ENCODE measurements at regions not wholly inside any gene's neighbourhood (a gene's known extent, or its start where the extent isn't known, plus 50 kb on each side); places are given as distances from the start of the nearest gene placed in this dataset.

DNA sequence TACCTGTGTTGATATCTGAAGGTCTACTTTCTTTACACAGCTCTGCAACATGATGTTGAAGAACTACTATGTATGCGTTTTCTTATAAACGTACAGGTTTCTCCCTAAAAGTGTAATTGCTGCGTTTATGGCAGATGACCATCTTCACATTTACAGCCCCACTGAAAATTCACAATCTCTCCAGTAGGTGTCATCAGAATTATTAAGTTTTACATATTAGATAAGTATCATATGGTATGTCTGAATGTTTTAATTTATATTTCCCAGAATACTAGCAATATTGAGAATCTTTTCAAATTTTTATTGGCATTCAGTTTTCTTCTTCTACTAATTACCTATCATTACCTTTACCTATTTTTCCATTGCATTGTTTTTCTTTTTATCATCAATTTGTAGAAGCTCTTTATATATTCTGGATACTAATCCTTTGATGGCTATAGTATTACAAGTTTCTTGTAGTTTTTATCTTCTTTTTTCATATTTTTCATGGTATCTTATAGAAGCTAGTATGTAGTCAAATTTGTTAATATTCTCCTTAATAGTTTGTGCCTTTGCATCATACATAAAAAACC, 123.5 kb downstream of the CAPZA3 start:
- DNase-seq (ENCODE audit: low read depth) = peak; percentile 61
- TF ChIP-seq, protein P1, sequence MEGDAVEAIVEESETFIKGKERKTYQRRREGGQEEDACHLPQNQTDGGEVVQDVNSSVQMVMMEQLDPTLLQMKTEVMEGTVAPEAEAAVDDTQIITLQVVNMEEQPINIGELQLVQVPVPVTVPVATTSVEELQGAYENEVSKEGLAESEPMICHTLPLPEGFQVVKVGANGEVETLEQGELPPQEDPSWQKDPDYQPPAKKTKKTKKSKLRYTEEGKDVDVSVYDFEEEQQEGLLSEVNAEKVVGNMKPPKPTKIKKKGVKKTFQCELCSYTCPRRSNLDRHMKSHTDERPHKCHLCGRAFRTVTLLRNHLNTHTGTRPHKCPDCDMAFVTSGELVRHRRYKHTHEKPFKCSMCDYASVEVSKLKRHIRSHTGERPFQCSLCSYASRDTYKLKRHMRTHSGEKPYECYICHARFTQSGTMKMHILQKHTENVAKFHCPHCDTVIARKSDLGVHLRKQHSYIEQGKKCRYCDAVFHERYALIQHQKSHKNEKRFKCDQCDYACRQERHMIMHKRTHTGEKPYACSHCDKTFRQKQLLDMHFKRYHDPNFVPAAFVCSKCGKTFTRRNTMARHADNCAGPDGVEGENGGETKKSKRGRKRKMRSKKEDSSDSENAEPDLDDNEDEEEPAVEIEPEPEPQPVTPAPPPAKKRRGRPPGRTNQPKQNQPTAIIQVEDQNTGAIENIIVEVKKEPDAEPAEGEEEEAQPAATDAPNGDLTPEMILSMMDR (IDR thresholded peaks at IDR 0.05; ENCODE audit: insufficient read depth, low read depth, low read length, missing control alignments) = peak; percentile 63
- H3K4me3 ChIP-seq (ENCODE audit: low read length) = no peak overlapping the region

DNA sequence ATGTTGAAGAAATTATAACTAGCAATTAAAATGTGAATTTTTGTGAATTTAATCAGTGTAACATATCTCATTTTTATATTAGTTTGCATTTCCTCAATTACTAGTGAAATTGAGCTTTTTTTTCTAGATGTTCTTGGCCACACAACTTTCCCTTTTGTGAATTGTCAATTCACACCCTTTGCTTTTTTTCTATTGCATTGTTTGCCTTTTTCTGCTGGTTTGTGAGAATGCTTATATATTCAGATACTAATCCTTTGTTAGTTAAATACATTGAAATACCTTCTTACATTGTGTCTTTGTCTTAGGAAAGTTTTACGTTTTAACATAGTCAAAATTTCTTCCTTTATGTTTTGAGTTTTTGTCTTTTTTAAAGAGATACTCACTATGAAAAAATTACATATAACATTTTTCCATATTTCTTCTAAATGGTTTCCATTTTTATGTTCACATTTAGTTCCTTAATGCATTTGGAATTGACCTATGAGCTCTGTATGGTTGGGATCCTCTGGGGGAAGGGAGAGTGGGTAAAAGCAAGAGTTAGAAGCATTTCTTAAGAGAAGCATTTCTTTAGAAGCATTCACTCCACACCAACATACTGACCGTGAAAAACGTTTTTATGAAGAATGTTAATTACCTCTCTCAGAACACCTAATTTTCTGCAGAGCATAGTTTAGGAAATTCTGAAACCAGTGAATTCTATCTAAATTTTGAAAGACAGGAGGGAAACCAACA, 126.0 kb downstream of the CAPZA3 start:
- H3K4me3 ChIP-seq (ENCODE audit: low read length) = no peak overlapping the region
- TF ChIP-seq, protein P1 (IDR thresholded peaks at IDR 0.05; ENCODE audit: insufficient read depth, low read depth, low read length, missing control alignments) = no peak
- DNase-seq (ENCODE audit: low read depth) = no peak

DNA sequence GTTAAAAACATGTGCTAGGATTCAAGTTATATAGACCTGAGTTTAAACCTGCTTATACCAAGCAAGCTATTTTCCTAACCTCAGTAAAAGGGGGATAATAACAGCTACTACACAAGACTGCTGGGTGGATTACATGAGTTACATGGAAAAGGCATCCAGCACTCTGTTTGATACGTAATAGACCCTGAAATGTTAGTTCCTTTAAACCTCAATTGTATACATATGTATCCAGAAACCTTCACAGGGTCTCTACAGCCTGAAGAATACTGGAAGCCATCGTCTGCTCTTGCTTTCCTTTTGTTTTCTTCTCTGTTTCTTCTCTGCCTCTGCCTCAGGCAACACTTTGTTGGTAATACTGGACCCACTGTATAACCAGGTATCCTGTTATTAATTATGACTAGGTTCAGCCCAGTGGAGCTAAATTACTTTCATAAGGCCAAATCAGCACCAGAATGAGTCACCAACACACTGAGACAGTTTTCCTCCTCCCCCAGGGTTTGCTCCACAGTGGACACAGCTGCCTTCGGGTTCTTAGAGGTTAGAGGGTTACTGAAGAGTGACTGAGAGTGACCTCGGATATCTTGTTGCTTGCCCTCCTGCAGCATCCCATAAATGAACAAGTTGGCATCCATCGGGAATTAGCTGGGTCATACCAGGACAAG, 127.1 kb downstream of the CAPZA3 start:
- no peak overlapping the region for H3K4me3 ChIP-seq (ENCODE audit: low read length)
- TF ChIP-seq, protein P1 (IDR thresholded peaks at IDR 0.05; ENCODE audit: insufficient read depth, low read depth, low read length, missing control alignments) = no peak
- DNase-seq (ENCODE audit: low read depth) = peak; percentile 70

DNA sequence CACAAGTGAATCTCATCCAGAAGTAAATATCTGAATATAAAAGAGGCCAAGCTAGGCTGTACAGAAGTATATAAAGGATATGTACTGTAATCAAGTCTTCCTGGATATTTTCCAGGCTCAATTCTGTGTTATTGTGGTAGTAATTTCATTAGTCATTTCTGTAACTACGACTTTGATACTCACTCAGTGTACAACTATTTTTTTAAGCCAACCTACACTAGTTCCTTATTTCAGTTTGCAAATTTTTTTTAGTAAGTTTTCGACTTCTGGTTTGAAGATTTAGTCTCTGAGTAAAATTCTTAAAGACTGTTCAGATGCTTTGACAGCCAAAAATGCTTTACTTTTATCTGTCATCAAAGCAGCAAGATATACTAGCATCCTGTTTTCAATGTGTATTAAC, 130.8 kb downstream of the CAPZA3 start:
- H3K4me3 ChIP-seq (ENCODE audit: low read length) = no peak overlapping the region
- TF ChIP-seq, protein P1 (IDR thresholded peaks at IDR 0.05; ENCODE audit: insufficient read depth, low read depth, low read length, missing control alignments) = no peak
- peak; percentile 33 for DNase-seq (ENCODE audit: low read depth)

DNA sequence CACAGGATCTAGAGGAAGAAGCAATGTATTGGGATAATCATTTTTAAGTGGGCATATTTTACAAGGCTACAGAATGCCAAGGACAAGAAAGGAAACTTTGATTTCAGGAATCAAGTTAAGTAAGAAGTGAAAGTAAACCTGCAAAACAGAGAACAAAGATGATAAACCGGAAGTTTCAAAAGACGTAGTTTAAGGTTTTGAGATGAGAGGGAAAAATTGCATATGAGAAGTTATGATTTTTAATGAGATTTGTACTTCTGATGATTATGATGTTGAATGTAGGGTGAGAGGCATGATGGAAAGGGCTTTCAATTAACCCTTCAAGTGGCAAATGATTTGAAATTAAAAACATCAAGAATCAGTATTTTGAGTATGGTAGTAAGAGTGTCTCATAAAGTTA, 134.9 kb downstream of the CAPZA3 start:
- no peak overlapping the region for H3K4me3 ChIP-seq (ENCODE audit: low read length)
- DNase-seq (ENCODE audit: low read depth) = no peak
- TF ChIP-seq, protein P1 (IDR thresholded peaks at IDR 0.05; ENCODE audit: insufficient read depth, low read depth, low read length, missing control alignments) = no peak

DNA sequence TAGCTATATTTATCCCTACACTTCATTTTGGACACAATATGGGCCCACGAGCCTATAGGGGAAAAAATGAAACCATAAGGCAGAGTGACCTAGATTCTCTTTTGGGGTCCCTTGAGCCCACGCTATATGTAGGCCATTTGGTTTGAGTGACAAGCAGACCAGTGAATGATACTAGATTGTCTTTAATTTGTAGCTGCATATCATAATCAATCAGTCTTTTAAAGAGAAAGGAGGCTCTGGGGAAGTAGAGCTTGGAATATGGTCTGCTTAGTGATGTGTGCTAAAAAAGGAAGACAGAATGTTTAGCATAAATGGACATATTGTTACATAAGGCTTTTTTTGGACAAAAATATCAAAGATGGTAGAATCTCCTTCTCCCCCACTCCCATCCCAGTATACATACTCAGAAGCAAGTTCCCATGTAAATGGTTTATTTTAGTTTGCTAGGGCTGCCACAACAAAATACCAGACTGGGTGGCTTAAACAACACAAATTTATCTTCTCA, 140.8 kb downstream of the CAPZA3 start:
- TF ChIP-seq, protein P1 (IDR thresholded peaks at IDR 0.05; ENCODE audit: insufficient read depth, low read depth, low read length, missing control alignments) = no peak
- no peak for DNase-seq (ENCODE audit: low read depth)
- no peak overlapping the region for H3K4me3 ChIP-seq (ENCODE audit: low read length)
